Sigmoid colon (tissue), 4 donors: ENCODE measurements at regions not wholly inside any gene's neighbourhood (a gene's known extent, or its start where the extent isn't known, plus 50 kb on each side); places are given as distances from the start of the nearest gene placed in this dataset.

Experiments
- CTCF ChIP-seq, 4 experiments: fragments of 450-650 bp in 3 of 4; fragments of 200-600 bp in 1 of 4; IDR thresholded peaks; one replicate each; pipeline ENCODE4 v1.5.1; 2016 to 2019; ENCODE audit warnings: antibody characterized with exemption in 4 of 4, mild to moderate bottlenecking in 3 of 4, moderate library complexity in 2 of 4
- EP300 ChIP-seq, 4 donors: sonication (generic); formaldehyde crosslinking; IDR thresholded peaks; one replicate each; pipeline ENCODE4 v1.6.1; 2017; ENCODE audit warnings: antibody characterized with exemption in 4 of 4
- POLR2A ChIP-seq, 2 donors: fragments of 450-650 bp; IDR thresholded peaks; one replicate each; pipeline ENCODE4 v1.6.1; 2016; ENCODE audit warnings: antibody characterized with exemption in 2 of 2, mild to moderate bottlenecking in 2 of 2, moderate library complexity in 2 of 2

GRCh38 chr1:57858740-57859139, 434.9 kb upstream of the DAB1 start:
- no peak for TF ChIP-seq POLR2A (IDR thresholded peaks at IDR 0.05)
- TF ChIP-seq CTCF (IDR thresholded peaks at IDR 0.05): no peak
- TF ChIP-seq EP300 (IDR thresholded peaks at IDR 0.05): no peak
